ENCODE measurements at regions not wholly inside any gene's neighbourhood (a gene's known extent, or its start where the extent isn't known, plus 50 kb on each side); places are given as distances from the start of the nearest gene placed in this dataset.

DNA sequence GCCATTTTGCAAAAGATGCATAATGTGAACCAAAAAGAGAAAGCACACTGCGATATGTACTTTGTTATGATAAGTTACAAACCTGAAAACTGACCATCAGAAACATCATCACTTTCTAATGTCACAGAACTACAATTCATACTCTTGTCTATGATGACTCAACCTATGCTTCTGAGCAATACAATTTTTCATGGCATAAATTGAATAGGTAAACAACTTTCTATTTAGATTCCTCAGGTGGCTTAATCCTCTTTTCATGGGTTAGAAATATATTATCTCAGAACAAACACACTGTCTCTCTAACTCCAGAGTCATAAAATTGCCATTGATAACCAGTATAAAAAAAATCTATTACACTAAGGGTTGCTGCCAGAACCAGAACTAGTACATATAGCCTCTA is 1715.0 kb upstream of the FLRT2 start:
- no peak for DNase-seq
- Mint-ChIP-seq H3K4me1 (no peaks in the 10 kb centered on the region), H3K36me3 (no peaks in the 10 kb centered on the region), H3K9me3 (peaks cover 6 to 9% of the 10 kb centered on the region in 2 donors), H3K4me3 (no peak overlapping the region), H3K27me3 (ENCODE audit: low read depth in 2 of 2) (no peaks in the 10 kb centered on the region), H3K27ac (no peak overlapping the region)
- intact Hi-C loops (cut with micrococcal nuclease) = no loop called here
- H3K4me1 ChIP-seq (ENCODE audit: control insufficient read depth, insufficient read depth, low read length) = no peaks in the 10 kb centered on the region
- ATAC-seq = no peak
- whole genome bisulfite sequencing (ENCODE audit: insufficient coverage) = no CpG with 5 or more reads among the region's 1 CpG
- no peaks in the 10 kb centered on the region for H3K36me3 ChIP-seq (ENCODE audit: control insufficient read depth, insufficient read depth, low read length)
- TF ChIP-seq, protein P1, sequence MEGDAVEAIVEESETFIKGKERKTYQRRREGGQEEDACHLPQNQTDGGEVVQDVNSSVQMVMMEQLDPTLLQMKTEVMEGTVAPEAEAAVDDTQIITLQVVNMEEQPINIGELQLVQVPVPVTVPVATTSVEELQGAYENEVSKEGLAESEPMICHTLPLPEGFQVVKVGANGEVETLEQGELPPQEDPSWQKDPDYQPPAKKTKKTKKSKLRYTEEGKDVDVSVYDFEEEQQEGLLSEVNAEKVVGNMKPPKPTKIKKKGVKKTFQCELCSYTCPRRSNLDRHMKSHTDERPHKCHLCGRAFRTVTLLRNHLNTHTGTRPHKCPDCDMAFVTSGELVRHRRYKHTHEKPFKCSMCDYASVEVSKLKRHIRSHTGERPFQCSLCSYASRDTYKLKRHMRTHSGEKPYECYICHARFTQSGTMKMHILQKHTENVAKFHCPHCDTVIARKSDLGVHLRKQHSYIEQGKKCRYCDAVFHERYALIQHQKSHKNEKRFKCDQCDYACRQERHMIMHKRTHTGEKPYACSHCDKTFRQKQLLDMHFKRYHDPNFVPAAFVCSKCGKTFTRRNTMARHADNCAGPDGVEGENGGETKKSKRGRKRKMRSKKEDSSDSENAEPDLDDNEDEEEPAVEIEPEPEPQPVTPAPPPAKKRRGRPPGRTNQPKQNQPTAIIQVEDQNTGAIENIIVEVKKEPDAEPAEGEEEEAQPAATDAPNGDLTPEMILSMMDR (IDR thresholded peaks at IDR 0.05) = no peak
- H3K4me3 ChIP-seq (ENCODE audit: low read length) = no peak overlapping the region
- no peaks in the 10 kb centered on the region for H3K9me3 ChIP-seq (ENCODE audit: control insufficient read depth, insufficient read depth, low read length)
- H3K27ac ChIP-seq (ENCODE audit: low read length) = no peak overlapping the region
- no peaks in the 10 kb centered on the region for H3K27me3 ChIP-seq (ENCODE audit: control insufficient read depth, insufficient read depth, low read length)

DNA sequence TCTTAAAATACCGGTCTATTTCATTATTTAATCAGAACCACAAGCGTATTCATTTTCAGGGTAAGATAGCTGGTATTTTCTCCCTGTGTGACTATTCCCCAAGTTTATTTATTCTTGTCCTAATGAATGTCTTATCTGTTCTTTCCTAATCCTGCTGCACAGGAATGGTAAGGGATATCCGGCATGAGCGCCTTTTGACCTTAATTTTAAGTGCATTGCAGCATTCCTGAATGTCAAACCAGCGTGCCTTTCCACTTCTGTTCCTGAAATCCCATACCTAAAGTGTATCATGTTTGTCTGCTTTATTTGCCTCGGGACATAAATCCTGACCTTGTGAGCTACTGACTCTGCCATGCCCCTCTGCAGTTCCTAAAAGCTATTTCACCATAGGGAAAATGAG is 1713.2 kb upstream of the FLRT2 start:
- H3K4me1 Mint-ChIP-seq = no peaks in the 10 kb centered on the region
- intact Hi-C loops (cut with micrococcal nuclease) = no loop called here
- ATAC-seq = no peak

DNA sequence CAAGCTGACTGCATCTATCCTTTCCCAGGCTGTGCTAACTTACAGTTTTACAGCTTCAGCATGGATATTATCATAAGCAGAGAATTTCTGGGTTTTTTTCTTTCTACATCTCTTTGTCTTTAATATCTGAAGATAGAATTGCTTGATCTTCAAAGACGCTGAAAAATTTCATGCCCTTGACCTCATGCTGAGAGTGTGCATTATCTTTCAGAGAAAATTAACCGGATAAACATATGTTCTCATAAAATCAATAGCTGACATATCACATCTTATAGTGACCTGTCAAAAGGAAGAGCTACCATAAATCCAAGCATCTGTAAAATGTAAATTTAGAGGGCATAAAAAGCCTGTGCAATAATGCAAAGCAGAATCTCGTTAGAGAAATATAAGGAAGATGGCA is 1704.1 kb upstream of the FLRT2 start:
- TF ChIP-seq, protein P1 (IDR thresholded peaks at IDR 0.05) = no peak

More for the DNA sequence above, 1713.2 kb upstream of the FLRT2 start:
- 83% methylated on average over 6 of the region's 6 CpGs for WGBS (ENCODE audit: insufficient coverage)
- no peaks in the 10 kb centered on the region for H3K36me3 Mint-ChIP-seq
- Histone ChIP-seq H3K27me3 (ENCODE audit: control insufficient read depth, insufficient read depth, low read length) (no peaks in the 10 kb centered on the region), H3K36me3 (ENCODE audit: control insufficient read depth, insufficient read depth, low read length) (no peaks in the 10 kb centered on the region), H3K4me3 (ENCODE audit: low read length) (no peak overlapping the region), H3K9me3 (ENCODE audit: control insufficient read depth, insufficient read depth, low read length) (peaks cover 4% of the 10 kb centered on the region), H3K4me1 (ENCODE audit: control insufficient read depth, insufficient read depth, low read length) (no peaks in the 10 kb centered on the region), H3K27ac (ENCODE audit: low read length) (no peak overlapping the region)
- no peak overlapping the region for H3K4me3 Mint-ChIP-seq
- TF ChIP-seq, protein P1 (IDR thresholded peaks at IDR 0.05) = no peak
- peaks cover 0 to 2% of the 10 kb centered on the region in 2 donors for H3K9me3 Mint-ChIP-seq
- DNase-seq = no peak
- no peak overlapping the region for H3K27ac Mint-ChIP-seq
- no peaks in the 10 kb centered on the region for H3K27me3 Mint-ChIP-seq (ENCODE audit: low read depth in 2 of 2)

DNA sequence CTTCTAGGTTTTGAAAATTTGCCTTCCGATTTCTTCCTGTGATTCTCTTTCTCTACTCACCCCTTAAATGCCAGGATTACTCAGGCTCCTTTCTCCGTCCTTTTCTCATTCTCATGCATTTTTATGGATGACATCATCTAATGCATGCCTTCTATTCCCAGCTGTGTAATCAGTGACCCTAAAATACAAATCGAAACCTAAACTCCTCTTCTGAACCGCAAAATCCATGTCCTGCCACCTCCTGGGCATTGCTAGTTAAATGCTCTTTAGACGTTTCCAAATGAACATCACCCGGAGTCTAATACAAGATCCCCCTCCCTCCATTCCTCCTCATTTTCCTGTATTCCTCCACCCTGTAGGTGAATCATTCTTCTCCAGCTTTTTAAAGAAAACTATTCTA is 1703.1 kb upstream of the FLRT2 start:
- Mint-ChIP-seq H3K27me3 (ENCODE audit: low read depth in 2 of 2) (no peaks in the 10 kb centered on the region), H3K4me3 (no peak overlapping the region), H3K4me1 (no peaks in the 10 kb centered on the region), H3K36me3 (peaks cover 7% of the 10 kb centered on the region), H3K9me3 (peaks cover 5 to 9% of the 10 kb centered on the region in 2 donors), H3K27ac (no peak overlapping the region)
- H3K36me3 ChIP-seq (ENCODE audit: control insufficient read depth, insufficient read depth, low read length) = no peaks in the 10 kb centered on the region
- no peak overlapping the region for H3K27ac ChIP-seq (ENCODE audit: low read length)
- no peaks in the 10 kb centered on the region for H3K9me3 ChIP-seq (ENCODE audit: control insufficient read depth, insufficient read depth, low read length)
- no peak for DNase-seq
- TF ChIP-seq, protein P1 (IDR thresholded peaks at IDR 0.05) = no peak
- no peaks in the 10 kb centered on the region for H3K27me3 ChIP-seq (ENCODE audit: control insufficient read depth, insufficient read depth, low read length)
- no peak for ATAC-seq
- 87% methylated on average over 6 of the region's 6 CpGs for WGBS (ENCODE audit: insufficient coverage)
- no peaks in the 10 kb centered on the region for H3K4me1 ChIP-seq (ENCODE audit: control insufficient read depth, insufficient read depth, low read length)
- intact Hi-C loops (cut with micrococcal nuclease) = no loop called here
- H3K4me3 ChIP-seq (ENCODE audit: low read length) = no peak overlapping the region

More for the DNA sequence above, 1704.1 kb upstream of the FLRT2 start:
- Histone ChIP-seq H3K9me3 (ENCODE audit: control insufficient read depth, insufficient read depth, low read length) (no peaks in the 10 kb centered on the region), H3K4me1 (ENCODE audit: control insufficient read depth, insufficient read depth, low read length) (no peaks in the 10 kb centered on the region), H3K27ac (ENCODE audit: low read length) (no peak overlapping the region), H3K4me3 (ENCODE audit: low read length) (no peak overlapping the region), H3K27me3 (ENCODE audit: control insufficient read depth, insufficient read depth, low read length) (no peaks in the 10 kb centered on the region), H3K36me3 (ENCODE audit: control insufficient read depth, insufficient read depth, low read length) (no peaks in the 10 kb centered on the region)
- DNase-seq = no peak
- Mint-ChIP-seq H3K27ac (no peak overlapping the region), H3K4me3 (no peak overlapping the region), H3K4me1 (no peaks in the 10 kb centered on the region), H3K9me3 (peaks cover 5 to 9% of the 10 kb centered on the region in 2 donors), H3K36me3 (peaks cover 6% of the 10 kb centered on the region), H3K27me3 (ENCODE audit: low read depth in 2 of 2) (no peaks in the 10 kb centered on the region)
- intact Hi-C loops (cut with micrococcal nuclease) = no loop called here
- ATAC-seq = no peak
- 88% methylated on average over 1 of the region's 3 CpGs for WGBS (ENCODE audit: insufficient coverage)

Data from natural killer cell (primary cell).